ENCODE measurements at regions not wholly inside any gene's neighbourhood (a gene's known extent, or its start where the extent isn't known, plus 50 kb on each side); places are given as distances from the start of the nearest gene placed in this dataset.

DNA sequence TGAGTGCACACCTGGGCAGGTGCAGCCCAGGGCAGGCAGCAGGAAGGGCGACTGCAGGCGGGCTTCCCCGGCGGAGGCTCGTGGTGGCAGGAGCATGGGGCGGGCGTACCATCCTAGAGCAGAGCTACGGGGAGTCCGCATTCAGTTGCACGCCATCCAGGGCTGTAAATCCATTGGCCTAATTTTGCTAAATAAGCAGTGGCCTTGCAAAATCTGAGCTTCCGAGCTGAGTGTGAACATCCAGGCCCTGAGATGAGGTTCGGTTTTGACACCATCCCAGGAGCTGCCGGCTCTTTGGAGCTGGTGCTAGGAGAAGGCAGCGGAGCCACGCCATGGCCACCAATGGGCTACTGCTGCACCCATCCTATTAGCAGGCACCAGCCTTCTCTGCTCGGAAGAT lies 664.8 kb downstream of the BRD1 start:
- Histone ChIP-seq H3K9me3 (ENCODE audit: control insufficient read depth, insufficient read depth, low read depth, low read length) (no peaks in the 10 kb centered on the region), H3K27ac (ENCODE audit: extremely low read depth, low read depth, low read length) (no peak overlapping the region), H3K4me3 (ENCODE audit: low read depth, low read length) (no peak overlapping the region), H3K36me3 (ENCODE audit: control insufficient read depth in 2 of 2, insufficient read depth in 1 of 2, low read length in 2 of 2) (no peaks in the 10 kb centered on the region), H3K4me1 (ENCODE audit: control insufficient read depth, insufficient read depth, low read length) (no peaks in the 10 kb centered on the region)
- TF ChIP-seq, protein P1, sequence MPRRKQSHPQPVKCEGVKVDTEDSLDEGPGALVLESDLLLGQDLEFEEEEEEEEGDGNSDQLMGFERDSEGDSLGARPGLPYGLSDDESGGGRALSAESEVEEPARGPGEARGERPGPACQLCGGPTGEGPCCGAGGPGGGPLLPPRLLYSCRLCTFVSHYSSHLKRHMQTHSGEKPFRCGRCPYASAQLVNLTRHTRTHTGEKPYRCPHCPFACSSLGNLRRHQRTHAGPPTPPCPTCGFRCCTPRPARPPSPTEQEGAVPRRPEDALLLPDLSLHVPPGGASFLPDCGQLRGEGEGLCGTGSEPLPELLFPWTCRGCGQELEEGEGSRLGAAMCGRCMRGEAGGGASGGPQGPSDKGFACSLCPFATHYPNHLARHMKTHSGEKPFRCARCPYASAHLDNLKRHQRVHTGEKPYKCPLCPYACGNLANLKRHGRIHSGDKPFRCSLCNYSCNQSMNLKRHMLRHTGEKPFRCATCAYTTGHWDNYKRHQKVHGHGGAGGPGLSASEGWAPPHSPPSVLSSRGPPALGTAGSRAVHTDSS (tag by site-specific recombination; IDR thresholded peaks at IDR 0.05) = no peak
- TF ChIP-seq SP3 (tag by site-specific recombination; IDR thresholded peaks at IDR 0.05) (no peak), ZNF202 (tag by site-specific recombination; IDR thresholded peaks at IDR 0.05; ENCODE audit: borderline replicate concordance) (no peak), ZNF654 (tag by site-specific recombination; IDR thresholded peaks at IDR 0.05; ENCODE audit: low read depth) (no peak), ZNF555 (tag by site-specific recombination; conservative IDR thresholded peaks at IDR 0.05) (no peak), ZNF530 (tag by site-specific recombination; IDR thresholded peaks at IDR 0.05; ENCODE audit: low read depth) (no peak), GFI1B (tag by site-specific recombination; IDR thresholded peaks at IDR 0.05) (no peak), ZIC2 (tag by site-specific recombination; IDR thresholded peaks at IDR 0.05) (no peak), ZNF140 (tag by site-specific recombination; IDR thresholded peaks at IDR 0.05) (no peak)
- TF ChIP-seq, protein P2, sequence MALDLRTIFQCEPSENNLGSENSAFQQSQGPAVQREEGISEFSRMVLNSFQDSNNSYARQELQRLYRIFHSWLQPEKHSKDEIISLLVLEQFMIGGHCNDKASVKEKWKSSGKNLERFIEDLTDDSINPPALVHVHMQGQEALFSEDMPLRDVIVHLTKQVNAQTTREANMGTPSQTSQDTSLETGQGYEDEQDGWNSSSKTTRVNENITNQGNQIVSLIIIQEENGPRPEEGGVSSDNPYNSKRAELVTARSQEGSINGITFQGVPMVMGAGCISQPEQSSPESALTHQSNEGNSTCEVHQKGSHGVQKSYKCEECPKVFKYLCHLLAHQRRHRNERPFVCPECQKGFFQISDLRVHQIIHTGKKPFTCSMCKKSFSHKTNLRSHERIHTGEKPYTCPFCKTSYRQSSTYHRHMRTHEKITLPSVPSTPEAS (tag by site-specific recombination; IDR thresholded peaks at IDR 0.05) = no peak
- TF ChIP-seq, protein P3, sequence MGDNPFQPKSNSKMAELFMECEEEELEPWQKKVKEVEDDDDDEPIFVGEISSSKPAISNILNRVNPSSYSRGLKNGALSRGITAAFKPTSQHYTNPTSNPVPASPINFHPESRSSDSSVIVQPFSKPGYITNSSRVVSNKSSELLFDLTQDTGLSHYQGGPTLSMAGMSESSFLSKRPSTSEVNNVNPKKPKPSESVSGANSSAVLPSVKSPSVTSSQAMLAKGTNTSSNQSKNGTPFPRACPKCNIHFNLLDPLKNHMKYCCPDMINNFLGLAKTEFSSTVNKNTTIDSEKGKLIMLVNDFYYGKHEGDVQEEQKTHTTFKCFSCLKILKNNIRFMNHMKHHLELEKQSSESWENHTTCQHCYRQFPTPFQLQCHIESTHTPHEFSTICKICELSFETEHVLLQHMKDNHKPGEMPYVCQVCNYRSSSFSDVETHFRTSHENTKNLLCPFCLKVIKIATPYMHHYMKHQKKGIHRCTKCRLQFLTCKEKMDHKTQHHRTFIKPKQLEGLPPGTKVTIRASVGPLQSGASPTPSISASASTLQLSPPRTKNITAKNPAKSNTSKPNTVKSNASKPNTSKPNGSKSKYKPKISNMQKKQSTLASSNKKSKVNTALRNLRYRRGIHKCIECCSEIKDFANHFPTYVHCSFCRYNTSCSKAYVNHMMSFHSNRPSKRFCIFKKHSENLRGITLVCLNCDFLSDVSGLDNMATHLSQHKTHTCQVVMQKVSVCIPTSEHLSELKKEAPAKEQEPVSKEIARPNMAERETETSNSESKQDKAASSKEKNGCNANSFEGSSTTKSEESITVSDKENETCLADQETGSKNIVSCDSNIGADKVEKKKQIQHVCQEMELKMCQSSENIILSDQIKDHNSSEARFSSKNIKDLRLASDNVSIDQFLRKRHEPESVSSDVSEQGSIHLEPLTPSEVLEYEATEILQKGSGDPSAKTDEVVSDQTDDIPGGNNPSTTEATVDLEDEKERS (tag by site-specific recombination; IDR thresholded peaks at IDR 0.05) = no peak
- TF ChIP-seq, protein P4, sequence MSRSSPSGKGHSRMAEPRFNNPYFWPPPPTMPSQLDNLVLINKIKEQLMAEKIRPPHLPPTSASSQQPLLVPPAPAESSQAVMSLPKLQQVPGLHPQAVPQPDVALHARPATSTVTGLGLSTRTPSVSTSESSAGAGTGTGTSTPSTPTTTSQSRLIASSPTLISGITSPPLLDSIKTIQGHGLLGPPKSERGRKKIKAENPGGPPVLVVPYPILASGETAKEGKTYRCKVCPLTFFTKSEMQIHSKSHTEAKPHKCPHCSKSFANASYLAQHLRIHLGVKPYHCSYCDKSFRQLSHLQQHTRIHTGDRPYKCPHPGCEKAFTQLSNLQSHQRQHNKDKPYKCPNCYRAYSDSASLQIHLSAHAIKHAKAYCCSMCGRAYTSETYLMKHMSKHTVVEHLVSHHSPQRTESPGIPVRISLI (tag by site-specific recombination; IDR thresholded peaks at IDR 0.05) = no peak
- TF ChIP-seq, protein P5, sequence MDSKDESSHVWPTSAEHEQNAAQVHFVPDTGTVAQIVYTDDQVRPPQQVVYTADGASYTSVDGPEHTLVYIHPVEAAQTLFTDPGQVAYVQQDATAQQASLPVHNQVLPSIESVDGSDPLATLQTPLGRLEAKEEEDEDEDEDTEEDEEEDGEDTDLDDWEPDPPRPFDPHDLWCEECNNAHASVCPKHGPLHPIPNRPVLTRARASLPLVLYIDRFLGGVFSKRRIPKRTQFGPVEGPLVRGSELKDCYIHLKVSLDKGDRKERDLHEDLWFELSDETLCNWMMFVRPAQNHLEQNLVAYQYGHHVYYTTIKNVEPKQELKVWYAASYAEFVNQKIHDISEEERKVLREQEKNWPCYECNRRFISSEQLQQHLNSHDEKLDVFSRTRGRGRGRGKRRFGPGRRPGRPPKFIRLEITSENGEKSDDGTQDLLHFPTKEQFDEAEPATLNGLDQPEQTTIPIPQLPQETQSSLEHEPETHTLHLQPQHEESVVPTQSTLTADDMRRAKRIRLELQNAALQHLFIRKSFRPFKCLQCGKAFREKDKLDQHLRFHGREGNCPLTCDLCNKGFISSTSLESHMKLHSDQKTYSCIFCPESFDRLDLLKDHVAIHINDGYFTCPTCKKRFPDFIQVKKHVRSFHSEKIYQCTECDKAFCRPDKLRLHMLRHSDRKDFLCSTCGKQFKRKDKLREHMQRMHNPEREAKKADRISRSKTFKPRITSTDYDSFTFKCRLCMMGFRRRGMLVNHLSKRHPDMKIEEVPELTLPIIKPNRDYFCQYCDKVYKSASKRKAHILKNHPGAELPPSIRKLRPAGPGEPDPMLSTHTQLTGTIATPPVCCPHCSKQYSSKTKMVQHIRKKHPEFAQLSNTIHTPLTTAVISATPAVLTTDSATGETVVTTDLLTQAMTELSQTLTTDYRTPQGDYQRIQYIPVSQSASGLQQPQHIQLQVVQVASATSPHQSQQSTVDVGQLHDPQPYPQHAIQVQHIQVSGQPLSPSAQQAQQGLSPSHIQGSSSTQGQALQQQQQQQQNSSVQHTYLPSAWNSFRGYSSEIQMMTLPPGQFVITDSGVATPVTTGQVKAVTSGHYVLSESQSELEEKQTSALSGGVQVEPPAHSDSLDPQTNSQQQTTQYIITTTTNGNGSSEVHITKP (tag by site-specific recombination; IDR thresholded peaks at IDR 0.05) = no peak
- TF ChIP-seq, protein P6, sequence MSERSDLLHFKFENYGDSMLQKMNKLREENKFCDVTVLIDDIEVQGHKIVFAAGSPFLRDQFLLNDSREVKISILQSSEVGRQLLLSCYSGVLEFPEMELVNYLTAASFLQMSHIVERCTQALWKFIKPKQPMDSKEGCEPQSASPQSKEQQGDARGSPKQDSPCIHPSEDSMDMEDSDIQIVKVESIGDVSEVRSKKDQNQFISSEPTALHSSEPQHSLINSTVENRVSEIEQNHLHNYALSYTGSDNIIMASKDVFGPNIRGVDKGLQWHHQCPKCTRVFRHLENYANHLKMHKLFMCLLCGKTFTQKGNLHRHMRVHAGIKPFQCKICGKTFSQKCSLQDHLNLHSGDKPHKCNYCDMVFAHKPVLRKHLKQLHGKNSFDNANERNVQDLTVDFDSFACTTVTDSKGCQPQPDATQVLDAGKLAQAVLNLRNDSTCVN (tag by site-specific recombination; optimal IDR thresholded peaks at IDR 0.05) = no peak
- ChIA-PET CTCF (no interaction called here), POLR2A (no interaction called here)
